Thyroid gland (tissue), 4 donors: ENCODE measurements at regions not wholly inside any gene's neighbourhood (a gene's known extent, or its start where the extent isn't known, plus 50 kb on each side); places are given as distances from the start of the nearest gene placed in this dataset.

ENCODE experiments used
- DNase-seq, 2 donors: peaks; one replicate each; pipeline ENCODE4 v3.0.0-alpha.2; 2019
- H3K27ac ChIP-seq, 3 donors: fragments of 200-600 bp; sonication (generic); 1 replicate in 2 of 3; 2 replicates in 1 of 3; pipeline ENCODE4 v1.5.1; 2016 to 2019; ENCODE audit warnings: mild to moderate bottlenecking in 1 of 3, moderate library complexity in 1 of 3
- H3K27me3 ChIP-seq: fragments of 200-600 bp; sonication (generic); one replicate; pipeline ENCODE4 v1.5.1; 2019
- H3K36me3 ChIP-seq, 2 donors: fragments of 200-600 bp; sonication (generic); one replicate each; pipeline ENCODE4 v1.5.1; 2016 to 2019
- H3K4me1 ChIP-seq, 2 donors: fragments of 200-600 bp; sonication (generic); one replicate each; pipeline ENCODE4 v1.5.1; 2017 to 2019
- H3K4me3 ChIP-seq, 3 donors: fragments of 200-600 bp; sonication (generic); replicated peaks in 1 of 3; 1 replicate in 2 of 3; 2 replicates in 1 of 3; pipeline ENCODE4 v1.5.1; 2016; ENCODE audit warnings: mild to moderate bottlenecking in 1 of 3
- H3K9me3 ChIP-seq: fragments of 200-600 bp; sonication (generic); one replicate; pipeline ENCODE4 v1.5.1; 2017
- CTCF ChIP-seq, 6 experiments: fragments of 200-600 bp in 3 of 6; fragments of 450-650 bp in 3 of 6; sonication (generic) in 3 of 6; IDR thresholded peaks; one replicate each; pipeline ENCODE4 v1.5.1; 2016 to 2019; ENCODE audit warnings: antibody characterized with exemption in 6 of 6, mild to moderate bottlenecking in 2 of 6, inconsistent platforms in 1 of 6, moderate library complexity in 1 of 6
- POLR2A ChIP-seq, 2 donors: fragments of 450-650 bp; IDR thresholded peaks; one replicate each; pipeline ENCODE4 v1.6.1; 2017; ENCODE audit warnings: antibody characterized with exemption in 2 of 2, mild to moderate bottlenecking in 2 of 2, moderate library complexity in 1 of 2
- WGBS, 2 donors: methylation state at CpG; one replicate each; pipeline ENCODE4 v1.1.5; 2017; 5-methylcytosine and 5-hydroxymethylcytosine counted together
- intact Hi-C: fragments of 100-400 bp; cut with DNase I; formaldehyde crosslinking; loops from one replicate; pipeline ENCODE4 v1.15.1; 2023

- Histone ChIP-seq H3K27me3 (no peaks in the 10 kb centered on the region), H3K4me1 (no peaks in the 10 kb centered on the region), H3K4me3 (no peak overlapping the region), H3K27ac (no peak overlapping the region), H3K9me3 (no peaks in the 10 kb centered on the region), H3K36me3 (no peaks in the 10 kb centered on the region)
- WGBS, 2 donors: 37 to 40% methylated on average over 3 of the region's 3 CpGs
- intact Hi-C loops: no loop called here
- no peak for TF ChIP-seq POLR2A (IDR thresholded peaks at IDR 0.05)
- peak; percentile 52 to 59 for DNase-seq
Measured at GRCh38 chr10:108913300-108913699, 1010.0 kb downstream of the XPNPEP1 start.

- Histone ChIP-seq H3K4me1 (no peaks in the 10 kb centered on the region), H3K27me3 (no peaks in the 10 kb centered on the region), H3K27ac (no peak overlapping the region), H3K36me3 (no peaks in the 10 kb centered on the region), H3K9me3 (no peaks in the 10 kb centered on the region), H3K4me3 (peak overlapping the region in 2 of 3 donors; percentile 25 to 27)
- TF ChIP-seq POLR2A (IDR thresholded peaks at IDR 0.05): no peak
- peak in 4 of 6 experiments; percentile 14 to 51 (median 28) for TF ChIP-seq CTCF (IDR thresholded peaks at IDR 0.05)
- WGBS, 2 donors: 1 to 2% methylated on average over 12 to 45 of the region's 47 CpGs
- intact Hi-C loops: no loop called here
- DNase-seq: peak; percentile 59 to 74
Measured at GRCh38 chr10:108911814-108912541, 1011.3 kb downstream of the XPNPEP1 start.

GRCh38 chr10:108908096-108908495 lies 1015.2 kb downstream of the XPNPEP1 start:
- Histone ChIP-seq H3K27me3 (no peaks in the 10 kb centered on the region), H3K27ac (no peak overlapping the region), H3K4me1 (no peaks in the 10 kb centered on the region), H3K9me3 (no peaks in the 10 kb centered on the region), H3K36me3 (no peaks in the 10 kb centered on the region), H3K4me3 (no peak overlapping the region)
- TF ChIP-seq CTCF (IDR thresholded peaks at IDR 0.05) (no peak), POLR2A (IDR thresholded peaks at IDR 0.05) (no peak)
- DNase-seq: no peak
- intact Hi-C loops: no loop called here
- 79 to 92% methylated on average over 1 of the region's 1 CpG for WGBS, 2 donors

GRCh38 chr10:108905821-108906220 lies 1017.5 kb downstream of the XPNPEP1 start:
- intact Hi-C loops: no loop called here
- WGBS, 2 donors: 85 to 91% methylated on average over 4 of the region's 4 CpGs
- no peak for DNase-seq
- no peaks in the 10 kb centered on the region for H3K27me3 ChIP-seq
- no peak overlapping the region for H3K27ac ChIP-seq
- H3K36me3 ChIP-seq: no peaks in the 10 kb centered on the region
- no peaks in the 10 kb centered on the region for H3K4me1 ChIP-seq
- H3K9me3 ChIP-seq: no peaks in the 10 kb centered on the region
- TF ChIP-seq POLR2A (IDR thresholded peaks at IDR 0.05): no peak
- TF ChIP-seq CTCF (IDR thresholded peaks at IDR 0.05): no peak
- H3K4me3 ChIP-seq: no peak overlapping the region

GRCh38 chr10:108905171-108905570 lies 1018.1 kb downstream of the XPNPEP1 start:
- no peak for DNase-seq
- Histone ChIP-seq H3K36me3 (no peaks in the 10 kb centered on the region), H3K27ac (no peak overlapping the region), H3K4me1 (no peaks in the 10 kb centered on the region), H3K9me3 (no peaks in the 10 kb centered on the region), H3K4me3 (no peak overlapping the region), H3K27me3 (no peaks in the 10 kb centered on the region)
- intact Hi-C loops: no loop called here
- TF ChIP-seq POLR2A (IDR thresholded peaks at IDR 0.05): no peak
- TF ChIP-seq CTCF (IDR thresholded peaks at IDR 0.05): no peak
